ENCODE measurements at regions not wholly inside any gene's neighbourhood (a gene's known extent, or its start where the extent isn't known, plus 50 kb on each side); places are given as distances from the start of the nearest gene placed in this dataset.

DNA sequence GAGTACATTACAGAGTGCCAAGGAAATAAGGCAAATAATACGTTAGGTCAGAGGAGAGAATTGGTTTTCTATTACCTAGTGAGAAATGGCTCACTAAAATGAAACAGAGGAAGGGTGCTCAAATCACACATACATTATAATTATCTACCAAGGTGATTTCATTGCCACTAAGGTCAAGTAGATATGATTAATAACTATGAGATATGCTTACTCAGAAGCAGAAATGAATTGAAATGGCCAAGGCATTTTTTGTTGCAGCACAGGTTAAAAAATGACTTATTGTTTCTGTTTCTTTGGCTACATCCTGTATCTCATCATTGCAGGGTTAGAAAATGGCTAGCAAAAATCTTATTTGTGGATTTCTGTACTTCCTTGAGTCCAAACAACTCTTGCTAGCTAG, 154.5 kb upstream of the GORAB start:
- TF ChIP-seq, protein P1, sequence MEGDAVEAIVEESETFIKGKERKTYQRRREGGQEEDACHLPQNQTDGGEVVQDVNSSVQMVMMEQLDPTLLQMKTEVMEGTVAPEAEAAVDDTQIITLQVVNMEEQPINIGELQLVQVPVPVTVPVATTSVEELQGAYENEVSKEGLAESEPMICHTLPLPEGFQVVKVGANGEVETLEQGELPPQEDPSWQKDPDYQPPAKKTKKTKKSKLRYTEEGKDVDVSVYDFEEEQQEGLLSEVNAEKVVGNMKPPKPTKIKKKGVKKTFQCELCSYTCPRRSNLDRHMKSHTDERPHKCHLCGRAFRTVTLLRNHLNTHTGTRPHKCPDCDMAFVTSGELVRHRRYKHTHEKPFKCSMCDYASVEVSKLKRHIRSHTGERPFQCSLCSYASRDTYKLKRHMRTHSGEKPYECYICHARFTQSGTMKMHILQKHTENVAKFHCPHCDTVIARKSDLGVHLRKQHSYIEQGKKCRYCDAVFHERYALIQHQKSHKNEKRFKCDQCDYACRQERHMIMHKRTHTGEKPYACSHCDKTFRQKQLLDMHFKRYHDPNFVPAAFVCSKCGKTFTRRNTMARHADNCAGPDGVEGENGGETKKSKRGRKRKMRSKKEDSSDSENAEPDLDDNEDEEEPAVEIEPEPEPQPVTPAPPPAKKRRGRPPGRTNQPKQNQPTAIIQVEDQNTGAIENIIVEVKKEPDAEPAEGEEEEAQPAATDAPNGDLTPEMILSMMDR (IDR thresholded peaks at IDR 0.05), result no peak
- TF ChIP-seq POLR2A (IDR thresholded peaks at IDR 0.05) (no peak), EP300 (IDR thresholded peaks at IDR 0.05) (no peak)
